ENCODE measurements at regions not wholly inside any gene's neighbourhood (a gene's known extent, or its start where the extent isn't known, plus 50 kb on each side); places are given as distances from the start of the nearest gene placed in this dataset.

DNA sequence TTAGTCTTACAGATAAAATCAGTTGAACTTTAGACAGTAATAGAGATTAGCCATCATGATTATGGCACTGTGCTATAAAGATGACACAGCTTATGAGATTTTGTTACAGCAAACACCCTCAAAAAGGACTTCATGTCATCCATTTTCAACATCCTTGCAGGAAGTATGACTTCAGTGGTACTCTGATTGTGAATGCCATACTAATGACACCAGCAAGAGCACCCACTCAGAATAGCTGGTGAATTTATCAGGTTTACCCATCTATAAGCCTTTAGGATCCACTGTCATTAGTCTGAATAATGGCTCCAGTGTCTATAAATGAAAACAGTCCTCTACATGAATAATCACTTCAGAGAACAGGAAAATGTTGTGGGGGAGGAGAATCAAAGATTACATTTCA, 615.2 kb downstream of the RPS29 start:
- DNase-seq, result no peak

DNA sequence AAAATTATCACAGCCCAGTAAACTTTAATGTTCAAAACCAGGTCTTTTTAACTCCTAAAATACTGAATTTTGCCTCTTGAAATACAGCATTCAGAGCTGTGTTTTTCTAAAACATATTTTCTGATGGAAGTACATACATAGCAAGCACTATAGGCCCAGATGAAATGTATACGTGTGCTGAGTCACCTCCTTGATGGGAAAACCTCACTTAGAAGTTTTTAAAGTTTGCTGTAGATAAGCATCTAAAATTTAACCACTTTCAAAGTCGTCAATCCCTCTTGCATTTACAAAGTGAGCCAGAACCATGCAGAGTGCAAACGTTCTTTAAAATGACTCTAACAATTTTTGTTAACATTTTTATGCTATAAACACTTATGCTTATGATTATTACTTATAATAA, 618.8 kb downstream of the RPS29 start:
- DNase-seq, result no peak

DNA sequence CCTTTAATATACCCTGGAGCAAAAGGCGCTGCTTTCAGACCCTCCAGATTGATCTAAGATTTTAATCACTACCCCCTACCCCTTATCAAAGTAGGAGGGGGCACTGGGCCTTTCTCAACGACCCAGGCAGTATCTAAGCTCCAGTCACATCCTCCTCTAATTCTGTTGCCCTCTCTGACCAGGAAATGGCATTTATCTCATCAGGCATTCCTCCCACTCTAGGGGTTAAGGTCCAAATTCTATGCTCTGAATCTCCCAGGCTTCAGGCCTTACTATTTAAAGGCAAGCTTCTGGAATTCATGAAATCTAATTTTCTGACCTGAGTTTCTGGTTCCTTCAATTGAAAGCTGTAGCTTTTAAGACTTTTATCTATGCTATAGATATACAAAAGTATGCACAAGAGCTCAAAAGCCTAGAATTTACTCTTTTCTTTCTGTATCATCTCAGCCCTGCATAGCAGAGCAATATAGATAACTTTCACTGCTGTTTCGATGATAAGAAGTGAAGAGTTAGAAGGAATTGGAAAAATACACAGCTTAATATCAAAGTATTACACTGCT, 622.9 kb downstream of the RPS29 start:
- DNase-seq, result no peak

DNA sequence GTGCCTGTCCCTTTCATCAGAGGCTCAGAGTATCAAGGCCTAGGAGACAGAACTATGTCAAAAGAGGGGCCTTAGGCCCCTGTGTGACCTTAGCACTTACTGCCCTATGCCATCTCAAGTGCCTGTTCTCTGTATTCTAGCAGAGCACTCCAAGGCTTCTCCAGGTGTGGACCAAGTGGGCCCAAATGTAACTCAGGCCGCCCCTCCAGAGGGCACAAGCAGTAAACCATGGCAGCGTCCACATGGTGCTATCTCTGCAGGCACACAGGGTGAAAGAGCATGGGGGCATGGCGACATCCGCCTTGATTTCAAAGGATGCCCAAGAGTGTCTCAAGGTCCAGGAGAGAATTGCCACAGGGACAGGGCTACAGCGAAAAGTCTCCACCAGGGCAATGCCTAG, 628.7 kb downstream of the RPS29 start:
- no peak for DNase-seq

DNA sequence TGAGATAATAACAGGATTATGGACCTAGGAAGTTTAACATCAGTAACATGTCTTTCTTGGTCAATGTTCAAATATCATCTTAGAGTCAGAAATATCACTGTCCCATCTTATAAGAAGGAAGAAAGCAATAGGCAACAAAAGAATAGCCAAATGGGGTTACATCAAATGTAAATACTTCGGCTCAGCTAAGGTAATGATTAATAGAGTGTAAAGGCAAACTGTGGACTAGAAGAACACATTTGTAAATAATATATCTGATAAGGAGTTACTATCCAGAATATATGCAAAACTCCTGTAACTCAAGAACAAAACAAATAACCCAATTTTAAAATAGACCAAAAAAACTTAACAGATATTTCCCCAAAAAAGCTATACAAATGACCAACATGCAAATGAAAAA, 630.3 kb downstream of the RPS29 start:
- no peak for DNase-seq

DNA sequence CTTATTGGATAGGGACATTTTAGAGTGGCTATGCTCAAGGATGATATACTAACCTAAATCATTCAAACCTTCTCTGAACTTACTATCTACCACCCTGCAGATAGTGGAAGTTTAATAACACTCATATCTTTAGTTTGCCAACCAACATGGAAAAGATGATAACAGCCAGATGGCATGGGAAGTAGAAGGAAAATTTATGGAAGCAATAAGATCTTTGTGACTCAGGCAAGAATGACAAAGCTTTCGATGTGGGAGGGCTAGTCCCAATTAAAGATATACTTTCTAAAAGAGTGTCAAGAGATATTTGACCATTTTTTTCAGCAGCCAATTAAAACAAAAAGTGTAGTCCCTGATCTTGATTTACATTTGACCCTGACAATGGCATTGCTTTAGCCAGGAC, 631.7 kb downstream of the RPS29 start:
- DNase-seq, result no peak

DNA sequence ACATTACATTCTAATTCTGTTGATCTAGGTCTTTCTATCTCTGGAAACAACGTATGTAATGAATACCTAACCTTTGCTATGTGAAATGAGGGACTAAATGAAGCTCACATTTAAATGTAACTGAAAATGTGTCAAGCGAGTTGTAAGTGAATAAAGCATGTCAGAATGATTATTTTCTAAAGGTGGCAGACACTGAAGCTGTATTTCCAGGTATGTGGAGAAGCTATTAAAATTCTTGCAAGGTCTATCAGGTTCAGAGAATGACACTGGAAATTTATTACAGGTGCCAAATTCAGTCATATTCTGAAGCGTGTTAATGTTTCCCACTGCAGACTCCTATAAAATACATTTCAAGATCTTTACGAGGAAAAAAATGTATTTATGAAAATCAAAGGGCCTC, 641.4 kb downstream of the RPS29 start:
- no peak for DNase-seq

DNA sequence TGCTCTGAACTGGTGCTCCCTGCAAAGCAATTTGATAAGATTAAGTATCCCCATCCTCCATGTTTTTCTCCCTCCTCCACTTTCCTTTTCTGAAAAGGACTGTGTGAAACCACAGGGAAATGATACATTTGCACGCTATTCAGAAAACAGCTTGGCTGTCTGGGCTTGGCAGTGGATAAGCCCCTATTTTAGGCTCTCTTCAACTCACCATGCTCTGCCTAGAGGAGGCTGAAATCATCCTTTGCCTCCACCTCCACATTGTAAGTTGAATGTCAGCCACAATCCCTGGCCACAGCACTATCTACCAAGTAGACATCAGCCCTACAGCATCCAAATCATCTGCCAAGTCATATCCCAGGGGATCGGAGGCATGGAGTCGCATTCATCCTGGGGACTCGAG, 642.3 kb downstream of the RPS29 start:
- DNase-seq, result no peak

DNA sequence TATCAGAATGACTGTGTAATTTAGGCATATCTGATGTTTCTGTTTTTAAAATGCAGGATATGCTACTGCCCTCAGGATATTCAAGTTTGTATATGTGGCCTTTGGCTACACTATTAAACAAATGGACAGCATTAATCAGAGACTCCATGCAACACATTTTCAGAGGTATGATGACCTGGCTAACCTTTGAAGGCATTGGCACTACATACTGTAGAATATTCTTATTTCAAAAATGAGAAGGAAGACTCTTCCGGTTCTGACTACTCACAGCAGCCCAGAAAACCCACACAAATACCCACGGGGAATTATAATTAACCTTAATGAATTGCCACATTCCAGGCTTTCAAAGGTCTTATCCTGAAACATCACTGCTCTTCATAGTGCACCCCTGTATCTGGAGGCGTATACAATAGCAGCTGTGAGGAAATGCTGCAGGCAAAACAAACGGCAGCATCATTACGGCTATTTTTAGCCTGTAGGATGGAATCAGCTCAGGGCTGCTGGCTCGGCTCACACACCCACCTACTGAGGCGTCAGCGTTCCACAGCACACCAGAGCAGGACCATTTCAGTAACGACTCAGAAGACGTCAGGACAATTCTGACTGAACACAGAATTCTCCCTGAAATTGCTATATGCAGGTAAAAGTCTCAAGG, 648.5 kb downstream of the RPS29 start:
- no peak for DNase-seq

DNA sequence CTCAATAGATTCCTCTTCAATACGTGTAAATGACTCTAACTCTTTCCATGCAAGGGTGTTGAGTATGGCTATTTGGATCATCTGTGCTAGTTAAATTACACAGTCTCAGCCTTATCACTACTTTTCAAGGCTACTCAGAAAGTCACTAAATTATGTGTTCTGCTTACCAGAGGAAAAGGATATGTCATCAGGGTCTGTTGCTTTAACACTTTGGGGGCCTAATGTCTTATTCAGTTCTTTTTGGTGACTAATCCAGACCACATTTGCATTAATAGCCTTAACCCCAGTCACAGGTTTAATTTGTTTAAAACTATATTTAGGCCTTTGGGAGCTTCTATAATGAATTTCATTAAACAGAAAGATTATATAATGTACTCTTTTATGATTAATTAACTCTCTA, 649.3 kb downstream of the RPS29 start:
- no peak for DNase-seq

DNA sequence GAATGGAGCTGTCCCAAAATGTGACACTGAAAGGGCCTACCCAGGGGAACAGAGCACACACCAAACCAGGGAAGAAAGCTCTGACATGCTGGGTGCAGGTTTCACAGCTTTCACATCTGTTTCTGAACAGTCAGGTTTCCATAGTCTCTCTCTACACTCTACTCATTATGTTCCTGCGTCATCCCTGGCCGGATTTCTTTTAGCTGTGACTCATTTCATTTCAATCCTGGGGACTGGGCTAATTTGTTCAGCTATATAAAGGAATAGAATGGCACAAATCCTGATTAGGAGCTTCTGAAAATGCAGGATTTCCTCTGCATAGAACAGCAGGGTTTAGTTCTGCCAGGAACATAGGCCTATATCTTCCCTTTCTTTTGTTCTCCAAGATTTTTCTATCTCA, 649.8 kb downstream of the RPS29 start:
- no peak for DNase-seq

DNA sequence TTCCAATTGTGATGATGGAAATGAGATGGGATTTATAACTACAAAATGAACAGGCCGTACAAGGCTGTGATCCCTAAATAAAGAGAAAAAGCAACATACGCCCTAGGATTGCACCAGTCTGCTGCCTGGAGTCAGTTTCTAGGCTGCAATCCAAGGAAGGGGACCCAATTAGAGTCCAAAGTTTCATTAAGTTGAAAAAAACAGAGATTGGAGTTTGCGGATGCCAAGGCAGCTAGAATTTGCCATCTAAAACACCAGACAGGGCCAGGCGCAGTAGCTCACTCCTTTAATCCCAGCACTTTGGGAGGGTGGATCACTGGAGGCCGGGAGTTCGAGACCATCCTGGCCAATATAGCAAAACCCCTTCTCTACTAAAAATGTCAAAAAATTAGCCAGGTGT, 661.0 kb downstream of the RPS29 start:
- DNase-seq, result no peak

DNA sequence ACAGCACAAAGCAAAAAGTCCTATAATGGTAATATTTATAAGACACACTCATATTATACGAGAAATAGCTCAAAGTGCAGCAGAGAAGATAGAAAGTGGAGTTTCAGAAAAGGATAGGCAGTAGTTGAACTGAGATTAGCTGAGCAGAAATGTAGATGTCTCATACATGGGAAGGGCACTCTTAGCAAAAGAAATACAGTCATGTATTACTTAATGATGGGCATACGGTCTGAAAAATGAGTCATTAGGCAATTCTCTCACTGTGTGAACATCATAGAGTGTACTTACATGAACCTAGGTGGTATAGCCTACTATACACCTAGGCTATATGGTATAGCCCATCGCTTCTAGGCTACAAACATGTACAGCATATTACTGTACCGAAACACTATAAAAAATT, 671.3 kb downstream of the RPS29 start:
- no peak for DNase-seq

DNA sequence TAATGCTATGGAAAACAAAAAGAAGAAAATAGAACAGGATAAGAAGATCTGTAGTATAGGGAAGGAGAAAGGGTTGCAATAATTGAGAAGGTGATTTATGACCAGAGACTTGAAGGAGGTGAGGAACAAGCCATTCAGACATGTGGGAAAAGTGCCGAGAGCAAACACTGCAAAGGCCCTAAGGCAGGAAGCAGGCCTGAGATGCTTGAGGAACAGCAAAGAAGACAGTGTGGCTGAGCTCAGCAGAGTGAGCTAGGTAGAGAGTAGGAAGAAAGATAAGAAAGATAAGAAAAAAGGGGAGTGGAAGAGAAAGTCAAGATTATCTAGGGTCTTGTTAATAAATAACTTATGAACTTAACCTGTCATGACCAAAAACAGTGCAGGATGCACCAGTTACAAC, 671.8 kb downstream of the RPS29 start:
- DNase-seq, result no peak

DNA sequence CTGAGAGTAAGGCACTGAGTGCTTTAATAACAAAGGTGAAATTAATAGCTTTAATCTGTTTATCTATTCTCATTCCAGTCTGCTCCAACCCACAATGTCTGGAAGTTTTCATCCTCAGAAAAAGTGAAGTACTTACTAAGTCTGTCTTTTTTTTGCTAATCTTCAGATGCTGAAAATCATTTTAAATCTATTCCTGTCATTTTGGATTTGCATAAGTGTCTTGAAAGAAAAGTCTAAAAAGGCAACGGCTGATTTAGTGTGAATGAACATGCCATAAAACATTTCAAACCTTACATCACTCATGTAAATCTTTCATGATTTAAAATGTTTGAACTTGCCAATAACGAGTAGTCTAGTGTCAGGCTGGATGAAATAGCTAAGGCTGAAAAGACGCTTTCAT, 685.6 kb downstream of the RPS29 start:
- no peak for DNase-seq

DNA sequence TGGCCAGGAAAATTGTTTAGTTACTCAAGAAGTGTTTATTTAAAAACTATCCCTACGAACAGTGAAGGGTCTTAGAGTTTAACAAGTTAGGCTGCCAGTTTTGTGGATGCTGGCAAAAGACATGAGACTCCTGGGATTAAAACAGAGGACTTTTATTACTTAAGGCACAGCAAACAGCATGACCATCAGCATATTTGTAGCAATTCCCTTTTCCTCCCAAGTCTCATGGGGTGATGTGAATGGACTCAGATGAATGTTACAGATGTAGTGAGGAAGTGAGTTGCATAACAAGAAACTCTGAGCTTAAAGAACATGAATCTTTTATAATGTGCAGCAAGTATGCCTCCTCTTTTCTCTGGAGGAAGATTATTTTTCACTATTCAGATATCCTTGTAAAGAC, 695.8 kb downstream of the RPS29 start:
- DNase-seq, result no peak

DNA sequence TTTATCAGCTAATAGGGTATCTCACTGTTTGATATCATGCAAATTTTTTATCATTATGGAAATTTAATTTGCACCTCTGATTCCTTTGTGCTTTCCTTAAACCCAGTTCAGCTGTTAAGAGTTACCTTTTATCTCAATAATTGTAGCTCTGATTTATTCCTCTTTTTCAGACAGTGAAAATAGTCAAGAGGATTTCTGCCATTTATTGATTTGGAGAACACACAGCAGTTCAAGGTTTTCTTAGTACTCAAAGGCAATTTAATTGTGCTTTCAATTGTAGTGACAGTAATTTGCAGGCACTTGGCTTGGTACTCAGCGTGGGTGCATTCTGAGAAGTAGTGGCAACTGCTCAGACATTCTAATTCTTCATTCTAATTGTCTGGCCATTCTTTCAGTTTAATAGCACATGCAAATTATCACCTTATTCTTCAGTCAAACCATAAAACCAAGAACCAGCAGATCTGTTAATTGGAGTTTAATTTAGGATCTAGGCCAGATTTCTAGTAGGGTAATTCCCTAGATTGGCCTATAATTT, 709.3 kb downstream of the RPS29 start:
- DNase-seq, result no peak

DNA sequence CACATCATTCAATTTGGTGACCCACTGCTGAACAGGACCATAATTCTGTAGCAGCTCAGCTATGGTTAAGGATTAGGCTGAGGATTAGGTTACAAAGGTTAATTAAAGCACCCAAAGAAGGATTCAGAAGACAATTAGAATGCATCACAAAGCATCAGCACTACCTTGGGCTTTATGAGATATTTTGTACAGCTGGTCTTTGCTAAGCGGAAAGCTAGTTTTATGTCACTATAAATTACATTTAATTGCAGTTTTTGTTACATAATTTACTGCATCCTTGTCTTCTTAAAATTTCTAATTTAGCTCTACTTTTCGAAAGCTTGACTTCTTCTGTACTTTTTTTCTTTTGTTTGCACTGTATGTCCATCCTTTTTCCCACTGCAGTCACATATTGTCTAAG, 711.5 kb downstream of the RPS29 start:
- no peak for DNase-seq

DNA sequence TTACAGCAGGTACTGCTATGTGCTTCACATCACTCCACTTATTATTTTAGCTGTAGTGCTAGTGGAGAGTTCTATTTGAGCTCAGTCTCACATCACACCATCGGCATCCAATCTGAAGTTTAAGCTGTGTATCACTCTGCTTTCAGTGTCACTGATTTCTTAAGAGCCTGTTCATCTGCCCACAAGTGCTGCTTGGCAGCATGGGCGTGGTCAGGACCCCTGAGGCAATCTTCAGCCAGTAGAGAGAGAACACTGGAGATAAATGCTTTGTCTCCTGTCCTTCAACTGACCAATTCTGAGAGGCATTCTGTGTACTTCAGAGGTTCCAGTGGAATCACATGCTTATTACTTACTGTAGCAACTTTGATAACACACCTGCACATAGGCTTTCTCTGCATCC, 728.8 kb downstream of the RPS29 start:
- no peak for DNase-seq

DNA sequence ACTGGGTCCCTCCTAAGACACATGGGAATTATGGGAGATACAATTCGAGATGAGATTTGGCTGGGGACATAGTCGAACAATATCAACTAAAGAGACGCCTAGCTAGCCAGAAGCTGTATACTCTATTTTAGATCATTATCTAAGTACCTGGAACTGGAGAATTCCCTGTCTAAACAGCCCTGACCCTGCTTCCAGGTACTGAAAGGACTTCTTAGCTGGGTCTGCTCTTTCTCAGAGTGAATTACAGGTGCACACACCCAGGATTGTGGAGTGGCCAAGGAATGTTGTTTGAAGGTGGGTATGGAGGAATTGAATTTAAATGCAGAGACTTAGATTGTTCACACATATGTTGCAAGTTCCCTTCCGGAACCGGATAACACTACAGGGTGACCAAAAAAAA, 733.0 kb downstream of the RPS29 start:
- no peak for DNase-seq

DNA sequence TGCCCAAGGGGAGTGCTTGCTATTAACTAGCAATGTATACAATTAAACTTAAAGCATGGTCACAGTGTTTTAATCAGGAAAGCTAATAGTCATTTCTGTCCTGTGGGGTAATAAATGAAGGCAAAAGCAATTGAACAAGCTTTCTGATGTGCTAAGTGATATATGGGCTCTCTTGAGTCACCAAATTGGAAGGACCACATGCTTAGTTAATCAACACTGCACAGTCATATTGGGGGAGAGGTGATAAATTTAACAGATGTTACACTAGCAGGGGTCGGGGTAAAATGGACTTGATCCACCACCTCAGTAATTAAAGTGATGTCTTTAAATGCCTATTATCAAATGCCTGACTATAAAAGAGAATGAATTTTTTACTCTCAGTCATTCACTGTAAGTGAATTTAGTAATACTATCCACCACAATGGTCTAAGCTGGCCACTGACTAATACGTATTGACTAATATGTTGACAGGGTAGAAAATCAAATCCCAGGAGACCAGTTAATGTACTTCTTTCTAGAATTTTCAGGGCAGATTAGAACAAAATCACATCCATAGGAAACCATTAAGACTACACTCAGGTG, 736.3 kb downstream of the RPS29 start:
- DNase-seq, result no peak

DNA sequence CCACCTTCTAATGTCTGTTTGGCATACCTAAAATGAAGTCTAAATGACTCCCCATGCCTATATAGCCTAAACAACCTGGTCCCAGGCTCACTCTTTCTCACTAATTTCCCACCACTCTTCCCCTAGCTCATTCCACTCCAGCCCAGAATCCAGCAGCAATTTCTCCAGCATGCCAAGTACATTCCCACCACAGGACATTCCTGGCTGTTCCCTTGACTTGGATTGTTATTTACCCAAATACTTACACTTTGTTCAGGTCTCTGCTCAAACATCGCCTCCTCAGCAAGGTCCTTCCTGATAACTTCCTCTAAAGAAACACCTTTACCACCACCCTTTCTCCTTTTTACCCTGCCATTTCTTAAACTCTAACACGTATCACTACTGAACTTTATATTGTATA, 743.4 kb downstream of the RPS29 start:
- no peak for DNase-seq

DNA sequence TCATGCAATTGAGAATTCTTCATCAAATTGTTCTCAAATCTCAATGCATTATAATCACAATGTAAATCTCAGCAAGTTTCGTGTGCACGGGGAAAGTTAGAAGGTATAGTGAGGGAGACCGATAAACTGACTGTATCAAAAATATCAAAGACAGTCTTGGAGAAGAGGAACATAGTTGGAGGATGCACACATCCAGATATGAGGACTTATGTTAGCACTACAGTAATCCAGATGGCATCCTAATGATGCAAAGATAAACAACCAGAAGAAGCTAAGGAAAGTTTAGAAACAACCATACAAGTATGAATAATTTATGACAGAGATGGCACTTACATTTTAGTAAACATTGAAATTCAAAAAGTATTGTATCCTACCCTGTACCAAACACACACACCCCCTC, 760.1 kb downstream of the RPS29 start:
- no peak for DNase-seq

DNA sequence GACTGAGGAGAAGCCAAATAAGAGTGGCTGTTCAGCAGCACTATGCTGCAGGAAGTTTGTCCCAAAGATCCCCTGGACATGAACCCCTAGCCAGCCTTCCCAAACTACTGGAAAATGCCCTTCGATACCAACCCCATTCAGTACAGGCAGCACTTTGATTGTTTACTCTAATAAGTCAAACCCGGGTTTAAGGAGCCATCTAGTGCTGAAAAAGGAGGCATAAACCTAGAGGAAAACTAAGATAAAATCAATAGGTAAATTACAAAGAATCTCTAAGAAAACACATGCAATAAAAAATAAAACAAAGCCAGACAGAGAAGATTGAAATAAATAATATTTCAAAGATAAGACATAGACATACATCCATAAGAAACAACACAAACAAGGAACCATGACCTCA, 771.6 kb downstream of the RPS29 start:
- DNase-seq, result no peak

DNA sequence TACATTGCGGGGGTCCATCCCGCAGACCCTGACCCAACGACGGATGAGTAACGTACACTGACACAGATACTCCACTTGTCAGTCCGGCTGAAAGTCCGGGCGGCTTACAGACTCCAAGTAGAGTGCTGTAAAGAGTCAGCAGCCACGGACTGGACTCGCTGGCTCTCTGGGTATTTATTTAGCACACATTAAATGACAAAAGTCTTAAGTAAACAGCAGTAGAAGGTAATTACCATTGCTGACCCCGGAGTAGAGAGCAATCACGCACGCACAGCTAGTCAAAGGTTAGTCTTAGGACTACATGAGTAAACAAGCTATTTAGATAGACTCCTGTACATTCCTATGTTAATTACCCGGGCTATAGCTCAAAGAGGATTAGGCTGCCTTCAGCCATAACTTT, 780.9 kb downstream of the RPS29 start:
- no peak for DNase-seq

All from CD4-positive, alpha-beta T cell treated with Interferon alpha-2 for 1 hour (primary cell).